SK-N-MC (cell line): ENCODE measurements at regions not wholly inside any gene's neighbourhood (a gene's known extent, or its start where the extent isn't known, plus 50 kb on each side); places are given as distances from the start of the nearest gene placed in this dataset.

ENCODE experiments used
- EZH2 ChIP-seq: fragments of 200-600 bp; sonication (generic); IDR thresholded peaks from one replicate; pipeline ENCODE4 v1.6.1; 2017; ENCODE audit warnings: antibody characterized with exemption
- POLR2AphosphoS5 ChIP-seq: IDR thresholded peaks from 2 replicates; pipeline ENCODE4 v1.6.1; 2012; ENCODE audit warnings: mild to moderate bottlenecking, low read depth, low read length, borderline replicate concordance

DNA sequence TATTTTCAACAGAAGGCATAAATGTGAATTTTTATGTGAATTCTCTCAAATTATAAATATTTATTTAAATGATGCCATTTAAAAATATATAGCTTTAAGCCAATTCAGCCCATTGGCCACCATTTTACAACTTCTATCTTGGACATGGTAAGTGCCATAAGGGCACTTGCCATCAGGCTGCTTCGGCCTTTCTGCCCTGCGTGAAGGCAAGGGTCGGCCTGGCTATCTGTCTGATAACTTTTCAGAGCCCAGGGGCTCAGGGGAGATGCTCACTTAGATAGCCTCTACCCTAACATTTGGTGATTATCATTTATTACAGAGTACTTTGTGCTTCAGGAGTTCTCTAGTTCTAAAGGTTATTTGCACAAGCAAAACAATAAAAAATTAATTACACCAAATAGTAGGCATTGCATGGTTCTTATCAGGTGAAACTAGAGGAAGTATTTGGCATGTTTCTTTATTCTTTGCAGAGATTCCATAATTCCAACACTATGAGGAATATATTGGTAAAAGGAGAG is 62.4 kb upstream of the MBNL1 start:
- TF ChIP-seq EZH2: no peak
- no peak for TF ChIP-seq POLR2AphosphoS5
